Bronchial epithelial cell (primary cell): ENCODE measurements at regions not wholly inside any gene's neighbourhood (a gene's known extent, or its start where the extent isn't known, plus 50 kb on each side); places are given as distances from the start of the nearest gene placed in this dataset.

Source experiments
- DNase-seq: peaks from one replicate; pipeline ENCODE4 v3.0.0-alpha.2; 2010; ENCODE audit warnings: low read depth
- FAIRE-seq: peaks from 2 replicates; lab custom pipeline; 2011; peaks lifted over from hg19 to GRCh38; lab: Jason Lieb, UNC
- H3K27me3 ChIP-seq: 2 replicates; pipeline ENCODE4 v1.5.1; 2011; ENCODE audit warnings: low read length; ENCODE audit not compliant: control insufficient read depth, insufficient read depth
- H3K36me3 ChIP-seq: 2 replicates; pipeline ENCODE4 v1.5.1; 2011; ENCODE audit warnings: low read length; ENCODE audit not compliant: control insufficient read depth, insufficient read depth
- H3K4me3 ChIP-seq: 2 replicates; pipeline ENCODE4 v1.5.1; 2011; ENCODE audit warnings: mild to moderate bottlenecking, low read depth, low read length, control low read depth
- TF ChIP-seq, protein P1 (sequence below): IDR thresholded peaks from 2 replicates; pipeline ENCODE4 v1.5.1; 2011; ENCODE audit warnings: mild to moderate bottlenecking, moderate library complexity, low read length, control low read depth, inconsistent platforms; ENCODE audit not compliant: insufficient read depth, severe bottlenecking

GRCh38 chr7:46791188-46791587, 790.7 kb downstream of the TNS3 start:
- H3K36me3 ChIP-seq: no peaks in the 10 kb centered on the region
- FAIRE-seq (no peak), DNase-seq (no peak)
- TF ChIP-seq, protein P1, sequence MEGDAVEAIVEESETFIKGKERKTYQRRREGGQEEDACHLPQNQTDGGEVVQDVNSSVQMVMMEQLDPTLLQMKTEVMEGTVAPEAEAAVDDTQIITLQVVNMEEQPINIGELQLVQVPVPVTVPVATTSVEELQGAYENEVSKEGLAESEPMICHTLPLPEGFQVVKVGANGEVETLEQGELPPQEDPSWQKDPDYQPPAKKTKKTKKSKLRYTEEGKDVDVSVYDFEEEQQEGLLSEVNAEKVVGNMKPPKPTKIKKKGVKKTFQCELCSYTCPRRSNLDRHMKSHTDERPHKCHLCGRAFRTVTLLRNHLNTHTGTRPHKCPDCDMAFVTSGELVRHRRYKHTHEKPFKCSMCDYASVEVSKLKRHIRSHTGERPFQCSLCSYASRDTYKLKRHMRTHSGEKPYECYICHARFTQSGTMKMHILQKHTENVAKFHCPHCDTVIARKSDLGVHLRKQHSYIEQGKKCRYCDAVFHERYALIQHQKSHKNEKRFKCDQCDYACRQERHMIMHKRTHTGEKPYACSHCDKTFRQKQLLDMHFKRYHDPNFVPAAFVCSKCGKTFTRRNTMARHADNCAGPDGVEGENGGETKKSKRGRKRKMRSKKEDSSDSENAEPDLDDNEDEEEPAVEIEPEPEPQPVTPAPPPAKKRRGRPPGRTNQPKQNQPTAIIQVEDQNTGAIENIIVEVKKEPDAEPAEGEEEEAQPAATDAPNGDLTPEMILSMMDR: no peak
- no peaks in the 10 kb centered on the region for H3K27me3 ChIP-seq
- no peak overlapping the region for H3K4me3 ChIP-seq

- no peak overlapping the region for H3K4me3 ChIP-seq
- TF ChIP-seq, protein P1: no peak
- no peaks in the 10 kb centered on the region for H3K27me3 ChIP-seq
- DNase-seq (peak; percentile 45), FAIRE-seq (no peak)
- H3K36me3 ChIP-seq: no peaks in the 10 kb centered on the region
Observed at GRCh38 chr7:46786995-46787394, 794.9 kb downstream of the TNS3 start.

GRCh38 chr7:46786221-46786954, 795.5 kb downstream of the TNS3 start:
- TF ChIP-seq, protein P1: no peak
- DNase-seq (peak; percentile 99), FAIRE-seq (no peak)

GRCh38 chr7:46784732-46785131, 797.2 kb downstream of the TNS3 start:
- peak; percentile 97 for DNase-seq
- H3K4me3 ChIP-seq: no peak overlapping the region
- no peak for FAIRE-seq
- H3K27me3 ChIP-seq: no peaks in the 10 kb centered on the region
- H3K36me3 ChIP-seq: no peaks in the 10 kb centered on the region
- TF ChIP-seq, protein P1: no peak

More at GRCh38 chr7:46786221-46786954, 795.5 kb downstream of the TNS3 start:
- Histone ChIP-seq H3K27me3 (no peaks in the 10 kb centered on the region), H3K36me3 (no peaks in the 10 kb centered on the region), H3K4me3 (no peak overlapping the region)

- DNase-seq (no peak), FAIRE-seq (no peak)
- no peaks in the 10 kb centered on the region for H3K36me3 ChIP-seq
- TF ChIP-seq, protein P1: no peak
- H3K4me3 ChIP-seq: no peak overlapping the region
- no peaks in the 10 kb centered on the region for H3K27me3 ChIP-seq
Observed at GRCh38 chr7:46781901-46782439, 799.9 kb downstream of the TNS3 start.
